Stimulated activated CD4-positive, alpha-beta T cell treated with anti-CD3 and anti-CD28 coated beads, TNF-alpha, amount 100 ng/mL, for 24 hours (primary cell): ENCODE measurements at regions not wholly inside any gene's neighbourhood (a gene's known extent, or its start where the extent isn't known, plus 50 kb on each side); places are given as distances from the start of the nearest gene placed in this dataset.
"Not testable (repeated sequence)": the region's sequence is repeated elsewhere in the genome, so short reads cannot be mapped to it uniquely, and the experiment has no call there.

Source experiments
- DNase-seq, 3 experiments: peaks; one replicate each; pipeline ENCODE4 v3.0.0-alpha.2; 2020; ENCODE audit warnings: low read depth in 3 of 3

GRCh38 chr2:137886083-137886831 lies 78.0 kb upstream of the HNMT start:
- no peak for DNase-seq

GRCh38 chr2:137888845-137889244 lies 75.4 kb upstream of the HNMT start:
- DNase-seq, result peak in 1 of 3 experiments; percentile 1

- DNase-seq, result no peak
Measured at GRCh38 chr2:137892739-137893138, 71.5 kb upstream of the HNMT start.

GRCh38 chr2:137893145-137893544 lies 71.1 kb upstream of the HNMT start:
- no peak for DNase-seq

- DNase-seq, result no peak
Measured at GRCh38 chr2:137896467-137896866, 67.8 kb upstream of the HNMT start.

- no peak for DNase-seq
Measured at GRCh38 chr2:137897082-137897481, 67.2 kb upstream of the HNMT start.

GRCh38 chr2:137900421-137901141 lies 63.7 kb upstream of the HNMT start:
- no peak for DNase-seq

- no peak for DNase-seq
Measured at GRCh38 chr2:137910641-137911040, 53.6 kb upstream of the HNMT start.

GRCh38 chr2:137912371-137912770 lies 51.9 kb upstream of the HNMT start:
- DNase-seq, result no peak

- no peak for DNase-seq
Measured at GRCh38 chr2:137913169-137913568, 51.1 kb upstream of the HNMT start.

GRCh38 chr2:137913648-137914047 lies 50.6 kb upstream of the HNMT start:
- DNase-seq, result not testable (repeated sequence)
